HEK293 (cell line): ENCODE measurements at regions not wholly inside any gene's neighbourhood (a gene's known extent, or its start where the extent isn't known, plus 50 kb on each side); places are given as distances from the start of the nearest gene placed in this dataset.

Experiments
- CTCF ChIP-seq: fragments of 450-650 bp; formaldehyde crosslinking; IDR thresholded peaks from 2 replicates; pipeline ENCODE4 v1.5.1; 2016; ENCODE audit warnings: missing biosample characterization, missing genetic modification characterization
- ZNF335 ChIP-seq: fragments of 450-650 bp; formaldehyde crosslinking; conservative IDR thresholded peaks from 2 replicates; pipeline ENCODE4 v1.5.1; 2016; ENCODE audit warnings: missing biosample characterization, missing genetic modification characterization
- ZNF585B ChIP-seq: fragments of 450-650 bp; formaldehyde crosslinking; IDR thresholded peaks from 2 replicates; pipeline ENCODE4 v1.5.1; 2016; ENCODE audit warnings: missing biosample characterization, missing genetic modification characterization
- ZNF623 ChIP-seq: fragments of 450-650 bp; formaldehyde crosslinking; IDR thresholded peaks from 2 replicates; pipeline ENCODE4 v1.5.1; 2016; ENCODE audit warnings: missing biosample characterization, missing genetic modification characterization
- ZNF776 ChIP-seq: fragments of 450-650 bp; formaldehyde crosslinking; IDR thresholded peaks from 2 replicates; pipeline ENCODE4 v1.5.0; 2017; ENCODE audit warnings: missing biosample characterization, missing genetic modification characterization, borderline replicate concordance

- TF ChIP-seq ZNF335 (tag by site-specific recombination): no peak
- TF ChIP-seq ZNF623 (tag by site-specific recombination): no peak
- TF ChIP-seq CTCF (tag by site-specific recombination): no peak
- no peak for TF ChIP-seq ZNF776 (tag by site-specific recombination)
- no peak for TF ChIP-seq ZNF585B
These were observed 72.7 kb upstream of the DCLK2 start for GRCh38 chr4:150005537-150005936.
